HG03521 (cell line): ENCODE measurements at regions not wholly inside any gene's neighbourhood (a gene's known extent, or its start where the extent isn't known, plus 50 kb on each side); places are given as distances from the start of the nearest gene placed in this dataset.

ENCODE experiments used
- ATAC-seq: cut with Tn5 transposase; IDR thresholded peaks from one replicate; pipeline ENCODE4 v1.9.1; 2021; ENCODE audit warnings: mild to moderate bottlenecking, moderate library complexity; ENCODE audit not compliant: unreplicated experiment

GRCh38 chr3:194961149-194961548, 275.5 kb downstream of the FAM43A start:
- no peak for ATAC-seq

DNA sequence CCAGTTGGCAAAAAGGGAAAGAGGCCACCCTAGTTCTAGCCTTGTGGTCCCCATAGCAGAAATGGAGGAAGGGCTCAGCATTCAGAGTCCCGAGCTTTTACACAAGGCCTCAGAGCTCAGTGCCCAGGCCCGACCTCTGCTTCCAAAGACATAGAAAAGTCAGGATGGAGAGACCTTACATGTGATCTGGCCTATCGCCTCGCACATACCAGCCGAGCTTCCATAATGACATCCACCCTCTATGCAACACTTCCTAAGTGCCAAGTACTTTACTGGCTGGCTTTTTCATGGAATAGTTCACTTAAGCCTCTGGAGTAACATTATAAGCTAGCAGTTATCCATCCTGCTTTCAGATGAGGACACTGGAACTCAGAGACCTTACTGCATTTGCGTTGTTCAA, 275.9 kb downstream of the FAM43A start:
- no peak for ATAC-seq

GRCh38 chr3:194962056-194962455, 276.4 kb downstream of the FAM43A start:
- ATAC-seq = no peak

DNA sequence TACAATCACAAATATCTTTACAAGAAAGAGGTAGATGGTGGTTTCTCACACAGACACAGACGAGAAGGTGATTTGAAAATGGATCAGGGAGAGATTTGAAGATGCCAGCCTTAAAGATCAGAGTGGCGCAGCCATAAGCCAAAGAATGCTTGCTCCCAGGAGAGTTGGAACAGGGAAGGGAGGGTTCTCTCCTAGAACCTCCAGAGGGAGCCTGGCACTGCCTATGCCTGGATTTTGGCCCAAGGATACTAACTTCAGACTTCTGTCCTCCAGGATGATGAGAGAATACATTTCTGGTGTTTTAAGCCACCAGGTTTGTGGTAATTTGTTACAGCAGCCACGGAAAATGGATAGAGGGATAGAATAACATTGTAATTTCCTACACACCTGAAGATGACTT, 279.1 kb downstream of the FAM43A start:
- no peak for ATAC-seq

GRCh38 chr3:194967151-194968117, 281.8 kb downstream of the FAM43A start:
- no peak for ATAC-seq

DNA sequence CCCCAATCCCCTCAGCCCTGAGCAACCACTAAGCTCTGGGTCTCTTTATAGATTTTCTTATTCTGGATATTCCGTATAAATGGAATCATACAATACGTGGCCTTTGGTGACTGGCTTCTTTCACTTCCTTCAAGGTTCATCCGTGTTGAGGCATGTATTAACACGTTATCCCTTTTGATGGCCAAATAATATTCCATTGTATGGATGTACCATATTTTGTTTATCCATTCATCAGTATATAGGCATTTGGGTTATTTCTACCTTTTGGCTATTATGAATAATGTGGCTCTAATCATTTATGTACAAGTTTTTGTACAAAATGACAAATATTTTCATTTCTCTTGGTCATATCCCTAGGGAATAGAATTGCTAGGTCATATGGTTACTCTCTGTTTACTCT, 284.4 kb downstream of the FAM43A start:
- no peak for ATAC-seq

- ATAC-seq = no peak
These were observed 285.3 kb downstream of the FAM43A start for GRCh38 chr3:194971009-194971408.

GRCh38 chr3:194971965-194972364, 286.3 kb downstream of the FAM43A start:
- no peak for ATAC-seq

DNA sequence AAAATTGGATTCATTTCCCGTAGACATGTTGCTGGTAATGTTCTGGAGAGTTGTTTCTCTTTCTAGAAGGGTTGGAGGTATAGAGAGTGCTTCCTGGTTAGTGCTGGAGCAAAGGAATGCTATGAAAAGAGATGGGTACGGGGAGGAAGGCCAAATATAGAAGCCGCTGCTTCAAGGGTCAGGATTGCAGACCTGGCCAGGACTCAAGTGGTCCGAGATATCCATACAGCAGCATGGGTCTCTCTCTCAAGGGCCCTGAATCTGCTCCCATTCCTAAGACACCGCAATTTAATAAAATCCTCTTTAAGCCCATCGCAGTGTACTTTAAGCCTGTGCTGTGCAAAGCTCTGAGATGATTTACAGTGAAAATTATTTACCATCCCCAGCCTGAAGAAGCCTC, 287.0 kb downstream of the FAM43A start:
- no peak for ATAC-seq

DNA sequence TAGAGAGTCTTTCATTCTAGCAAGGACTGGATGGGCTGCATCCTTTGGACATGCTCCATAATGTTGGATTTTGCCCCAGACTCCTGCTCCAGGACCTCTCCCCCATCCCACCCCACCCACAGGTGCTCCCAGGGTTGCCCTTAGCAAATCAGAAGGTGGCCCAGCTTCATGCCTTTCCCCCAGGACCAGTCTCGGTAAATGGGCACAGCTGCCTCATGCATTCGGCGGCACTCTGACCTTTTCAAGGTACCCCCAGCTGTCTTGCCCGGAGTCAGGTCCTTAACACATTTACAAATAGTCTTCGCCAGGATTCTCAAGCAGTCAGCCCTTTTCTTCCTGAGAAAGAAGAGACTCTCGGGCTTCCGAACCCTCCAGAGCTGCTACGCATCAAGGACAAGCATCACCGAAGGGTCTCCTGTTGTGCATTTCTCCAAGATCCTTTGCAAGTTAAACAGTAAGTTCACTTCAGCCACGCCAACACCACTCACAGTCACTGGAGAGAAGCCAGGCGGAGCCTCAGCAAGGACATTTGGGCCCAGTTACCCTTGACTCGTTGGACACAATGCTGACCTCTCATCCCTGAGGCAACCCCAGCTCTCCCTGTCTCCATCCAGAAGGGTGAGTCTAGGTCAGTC, 287.8 kb downstream of the FAM43A start:
- no peak for ATAC-seq

GRCh38 chr3:194974468-194975135, 288.9 kb downstream of the FAM43A start:
- ATAC-seq = no peak

- no peak for ATAC-seq
These were observed 290.4 kb downstream of the FAM43A start for GRCh38 chr3:194976049-194976451.

DNA sequence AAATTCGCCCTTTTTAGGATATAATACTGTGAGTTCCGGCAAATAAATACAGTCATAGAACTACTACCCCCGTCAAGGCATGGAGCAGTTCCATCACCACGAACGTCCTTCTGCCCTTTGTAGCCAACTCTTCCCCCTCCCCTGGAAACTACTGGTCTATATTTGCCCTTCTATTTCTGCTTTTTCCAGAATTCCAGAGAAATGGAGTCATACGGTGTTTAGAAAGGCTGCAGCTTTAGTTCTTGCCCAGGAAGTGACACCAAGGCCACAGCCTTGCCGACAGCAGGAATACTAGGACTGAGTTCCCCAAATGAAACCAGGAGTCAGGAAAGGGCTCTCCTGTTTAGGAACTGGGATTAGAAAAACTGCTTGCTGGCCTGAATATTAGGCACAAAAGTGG, 291.2 kb downstream of the FAM43A start:
- no peak for ATAC-seq

- no peak for ATAC-seq
These were observed 291.7 kb downstream of the FAM43A start for GRCh38 chr3:194977356-194977755.

- no peak for ATAC-seq
These were observed 291.8 kb downstream of the XXYLT1 start for GRCh38 chr3:194979173-194979572.

DNA sequence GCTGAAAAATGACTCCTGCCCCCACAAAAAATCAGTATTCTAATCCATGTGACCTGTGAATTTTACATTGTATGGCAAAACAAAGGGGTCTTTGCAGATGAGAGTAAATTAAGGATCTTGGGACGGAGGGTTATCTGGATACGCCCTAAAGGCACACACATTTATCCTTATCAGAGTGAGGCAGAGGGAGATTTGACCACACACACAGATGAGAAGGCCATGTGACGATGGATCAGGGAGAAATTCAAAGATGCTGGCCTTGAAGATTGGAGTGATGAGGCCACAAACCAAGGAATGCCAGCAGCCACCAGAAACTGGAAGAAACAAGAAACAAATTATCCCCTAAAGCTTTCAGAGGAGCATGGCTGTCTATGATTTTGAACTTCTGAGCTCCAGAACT, 288.5 kb downstream of the XXYLT1 start:
- ATAC-seq = no peak

- no peak for ATAC-seq
These were observed 287.8 kb downstream of the XXYLT1 start for GRCh38 chr3:194983121-194983520.

- no peak for ATAC-seq
These were observed 287.3 kb downstream of the XXYLT1 start for GRCh38 chr3:194983620-194984019.

DNA sequence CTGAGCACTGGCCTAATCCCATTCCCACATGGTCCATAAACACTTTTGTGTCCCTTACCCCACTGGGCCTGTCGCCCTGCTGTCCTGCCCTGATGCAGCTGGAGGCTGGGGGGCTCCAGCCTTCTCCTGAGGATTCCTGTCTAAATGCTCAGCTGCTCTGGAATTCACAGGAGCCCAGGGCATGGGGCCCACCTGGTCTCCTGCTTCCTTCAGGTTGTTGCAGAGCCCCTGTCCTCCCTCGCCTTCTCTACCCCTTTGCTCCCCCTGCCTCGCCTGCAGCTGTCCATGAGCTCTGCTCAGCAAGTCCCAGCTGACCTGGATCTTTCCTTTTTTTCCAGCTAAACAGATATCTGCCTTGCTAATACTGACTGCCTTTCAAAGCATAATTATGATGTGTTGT, 286.9 kb downstream of the XXYLT1 start:
- no peak for ATAC-seq

GRCh38 chr3:194984622-194985021, 286.3 kb downstream of the XXYLT1 start:
- ATAC-seq = no peak

DNA sequence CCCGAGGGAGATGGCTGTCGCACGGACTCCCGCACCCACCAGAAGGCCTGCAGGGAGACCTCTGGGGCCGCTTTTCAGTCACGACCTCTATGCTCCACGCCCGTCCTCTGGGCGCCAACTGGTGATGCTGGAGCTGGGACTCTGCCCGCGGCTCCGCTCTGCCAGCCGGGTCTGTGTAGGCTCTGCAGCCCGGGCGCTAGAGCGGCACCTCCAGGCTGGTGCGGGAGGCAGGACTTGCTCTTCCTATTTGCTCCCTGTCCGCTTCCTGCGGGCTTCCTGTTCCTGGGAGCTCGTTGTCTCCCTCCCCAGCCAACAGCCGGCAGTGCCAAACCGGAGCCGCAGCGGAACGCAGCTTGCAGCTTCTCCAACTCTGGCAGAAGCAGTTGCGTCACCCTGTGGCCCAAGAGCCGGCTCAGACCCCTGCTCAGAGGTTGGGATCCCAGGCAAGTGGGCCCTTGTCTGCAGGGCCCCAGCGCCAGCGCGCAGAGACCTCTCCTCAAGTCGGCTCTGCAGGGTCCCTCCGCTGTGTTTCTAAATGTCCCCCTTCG, 285.9 kb downstream of the XXYLT1 start:
- ATAC-seq = no peak
